ENCODE measurements at regions not wholly inside any gene's neighbourhood (a gene's known extent, or its start where the extent isn't known, plus 50 kb on each side); places are given as distances from the start of the nearest gene placed in this dataset.

- no peaks in the 10 kb centered on the region for H3K9me3 ChIP-seq
- 30 to 49% (median 39%) methylated on average over 3 of the region's 3 CpGs for WGBS, 3 donors
- intact Hi-C loops (cut with DNase I), result loop anchor here in 1 of 4 donors (10.0 kb wide), 1 partner anchor 99 kb away; no protein-coding TSS in a partner anchor
- no peak for DNase-seq
- H3K27ac ChIP-seq, result no peak overlapping the region
- peaks cover 5% of the 10 kb centered on the region for H3K4me1 ChIP-seq (ENCODE audit: insufficient read depth)
- no peaks in the 10 kb centered on the region for H3K36me3 ChIP-seq
- H3K4me3 ChIP-seq, result no peak overlapping the region
- TF ChIP-seq POLR2A (IDR thresholded peaks at IDR 0.05) (no peak), CTCF (IDR thresholded peaks at IDR 0.05) (no peak), EP300 (IDR thresholded peaks at IDR 0.05) (no peak)
- H3K27me3 ChIP-seq, result no peaks in the 10 kb centered on the region
These were observed 215.5 kb downstream of the NHLRC3 start for GRCh38 chr13:39253774-39254173.

GRCh38 chr13:39254601-39255000, 216.3 kb downstream of the NHLRC3 start:
- Histone ChIP-seq H3K4me3 (no peak overlapping the region), H3K9me3 (no peaks in the 10 kb centered on the region), H3K36me3 (no peaks in the 10 kb centered on the region), H3K4me1 (ENCODE audit: insufficient read depth) (peaks cover 5% of the 10 kb centered on the region), H3K27me3 (no peaks in the 10 kb centered on the region), H3K27ac (no peak overlapping the region)
- 81 to 83% (median 81%) methylated on average over 5 of the region's 5 CpGs for WGBS, 3 donors
- DNase-seq, result no peak
- intact Hi-C loops (cut with DNase I), result loop anchor here in 1 of 4 donors (10.0 kb wide), 1 partner anchor 100 kb away; no protein-coding TSS in a partner anchor
- TF ChIP-seq EP300 (IDR thresholded peaks at IDR 0.05), result no peak
- no peak for TF ChIP-seq CTCF (IDR thresholded peaks at IDR 0.05)
- TF ChIP-seq POLR2A (IDR thresholded peaks at IDR 0.05), result no peak

- TF ChIP-seq POLR2A (IDR thresholded peaks at IDR 0.05) (no peak), EP300 (IDR thresholded peaks at IDR 0.05) (no peak), CTCF (IDR thresholded peaks at IDR 0.05) (no peak)
- Histone ChIP-seq H3K9me3 (no peaks in the 10 kb centered on the region), H3K4me3 (no peak overlapping the region), H3K4me1 (ENCODE audit: insufficient read depth) (peaks cover 7% of the 10 kb centered on the region), H3K27me3 (no peaks in the 10 kb centered on the region), H3K36me3 (no peaks in the 10 kb centered on the region), H3K27ac (no peak overlapping the region)
- DNase-seq, result no peak
- WGBS, 3 donors, result 56 to 69% (median 60%) methylated on average over 3 of the region's 3 CpGs
- intact Hi-C loops (cut with DNase I), result loop anchor here in 1 of 4 donors (10.0 kb wide), 1 partner anchor 103 kb away; no protein-coding TSS in a partner anchor
These were observed 219.4 kb downstream of the NHLRC3 start for GRCh38 chr13:39257642-39258041.

- no peak for TF ChIP-seq POLR2A (IDR thresholded peaks at IDR 0.05)
- no peak for TF ChIP-seq EP300 (IDR thresholded peaks at IDR 0.05)
- no peak for TF ChIP-seq CTCF (IDR thresholded peaks at IDR 0.05)
- Histone ChIP-seq H3K4me1 (ENCODE audit: insufficient read depth) (peaks cover 7% of the 10 kb centered on the region), H3K4me3 (no peak overlapping the region), H3K9me3 (no peaks in the 10 kb centered on the region), H3K36me3 (no peaks in the 10 kb centered on the region), H3K27me3 (no peaks in the 10 kb centered on the region), H3K27ac (no peak overlapping the region)
- 12 to 25% (median 20%) methylated on average over 2 of the region's 2 CpGs for WGBS, 3 donors
- DNase-seq, result no peak
- intact Hi-C loops (cut with DNase I), result loop anchor here in 3 of 4 donors (10.0 kb wide), 3 partner anchors 105 to 355 kb away; no protein-coding TSS in a partner anchor
These were observed 221.3 kb downstream of the NHLRC3 start for GRCh38 chr13:39259371-39260140.
